Pancreas (tissue), 10 donors: ENCODE measurements at regions not wholly inside any gene's neighbourhood (a gene's known extent, or its start where the extent isn't known, plus 50 kb on each side); places are given as distances from the start of the nearest gene placed in this dataset.

Source experiments
- ATAC-seq, 4 donors: fragments of 200-7000 bp; cut with Tn5 transposase; one replicate each; pipeline versions ENCODE4 v1.8.0 to v1.9.1; 2020; ENCODE audit warnings: mild to moderate bottlenecking in 4 of 4, moderate library complexity in 4 of 4
- DNase-seq, 6 donors: peaks; one replicate each; pipeline ENCODE4 v3.0.0-alpha.2; 2020
- FAIRE-seq: peaks from 2 replicates; lab custom pipeline; 2012; peaks lifted over from hg19 to GRCh38; lab: Jason Lieb, UNC
- H3K27ac ChIP-seq, 4 donors: fragments of 200-600 bp; sonication (generic); 1 replicate in 3 of 4; 2 replicates in 1 of 4; pipeline versions ENCODE4 v1.5.0 to v1.8.0; 2020
- H3K27me3 ChIP-seq, 4 donors: fragments of 200-600 bp; one replicate each; pipeline ENCODE4 v1.8.0; 2021
- H3K36me3 ChIP-seq, 3 donors: fragments of 200-600 bp; sonication (generic) in 1 of 3; one replicate each; pipeline versions ENCODE4 v1.5.0 to v1.8.0; 2020 to 2021
- H3K4me1 ChIP-seq, 3 donors: fragments of 200-600 bp; one replicate each; pipeline ENCODE4 v1.8.0; 2021
- H3K4me3 ChIP-seq, 4 donors: fragments of 200-600 bp; sonication (generic) in 2 of 4; one replicate each; pipeline versions ENCODE4 v1.5.0 to v1.8.0; 2020 to 2021
- H3K9me3 ChIP-seq, 4 donors: fragments of 200-600 bp; one replicate each; pipeline ENCODE4 v1.8.0; 2021
- CTCF ChIP-seq, 4 donors: fragments of 200-600 bp; sonication (generic) in 3 of 4; IDR thresholded peaks; one replicate each; pipeline versions ENCODE4 v1.5.0 to v1.8.0; 2021; ENCODE audit warnings: antibody characterized with exemption in 4 of 4
- WGBS, 2 donors: extraction: QIAGEN DNeasy Blood & Tissue Kit; methylation state at CpG; one replicate each; pipeline ENCODE4 v1.1.7; 2013; 5-methylcytosine and 5-hydroxymethylcytosine counted together
- intact Hi-C, 3 donors: fragments of 100-400 bp; cut with DNase I; formaldehyde crosslinking; loops; one replicate each; pipeline versions ENCODE4 v1.11.1 to v1.14.2; 2022
- donor health status: healthy with polysubstance abuse.
- donor health status: DM: no; HTN: no; CAD: no; lungs with moderate emphysema.
- donor health status: DM: no; HTN: no; CAD: no.
- donor health status: control.
- donor health status: control.
- donor health status: Bipolar disorder and iron deficiency.
- donor health status: DM: yes; HTN: yes; CAD: no.
- donor health status: DM: no; HTN: no; CAD: no.
- donor health status: DM: no; HTN: no; CAD: no.
- donor health status: DM: yes; HTN: yes; CAD: no.

GRCh38 chr5:68435611-68436010, 220.1 kb downstream of the PIK3R1 start:
- Histone ChIP-seq H3K27me3 (no peaks in the 10 kb centered on the region), H3K36me3 (no peaks in the 10 kb centered on the region), H3K9me3 (no peaks in the 10 kb centered on the region), H3K4me3 (no peak overlapping the region), H3K27ac (no peak overlapping the region), H3K4me1 (no peaks in the 10 kb centered on the region)
- 89 to 100% methylated on average over 1 of the region's 1 CpG for WGBS, 2 donors
- no peak for FAIRE-seq
- intact Hi-C loops = no loop called here
- TF ChIP-seq CTCF (IDR thresholded peaks at IDR 0.05) = no peak
- DNase-seq = no peak
- ATAC-seq = peak in 1 of 4 donors; percentile 42

GRCh38 chr5:68436686-68437520, 221.3 kb downstream of the PIK3R1 start:
- 52 to 53% methylated on average over 3 of the region's 3 CpGs for WGBS, 2 donors
- ATAC-seq = no peak
- intact Hi-C loops = no loop called here

GRCh38 chr5:68438876-68439275, 223.3 kb downstream of the PIK3R1 start:
- 32 to 34% methylated on average over 1 of the region's 1 CpG for WGBS, 2 donors
- no peak for TF ChIP-seq CTCF (IDR thresholded peaks at IDR 0.05)
- Histone ChIP-seq H3K4me1 (no peaks in the 10 kb centered on the region), H3K4me3 (no peak overlapping the region), H3K27ac (no peak overlapping the region), H3K36me3 (no peaks in the 10 kb centered on the region), H3K9me3 (no peaks in the 10 kb centered on the region), H3K27me3 (no peaks in the 10 kb centered on the region)
- intact Hi-C loops = no loop called here
- no peak for DNase-seq
- ATAC-seq = no peak
- no peak for FAIRE-seq

More at GRCh38 chr5:68436686-68437520, 221.3 kb downstream of the PIK3R1 start:
- Histone ChIP-seq H3K27ac (no peak overlapping the region), H3K4me1 (no peaks in the 10 kb centered on the region), H3K9me3 (no peaks in the 10 kb centered on the region), H3K27me3 (no peaks in the 10 kb centered on the region), H3K4me3 (no peak overlapping the region), H3K36me3 (no peaks in the 10 kb centered on the region)
- DNase-seq (no peak), FAIRE-seq (no peak)
- no peak for TF ChIP-seq CTCF (IDR thresholded peaks at IDR 0.05)

GRCh38 chr5:68440245-68440644, 224.7 kb downstream of the PIK3R1 start:
- Histone ChIP-seq H3K27ac (no peak overlapping the region), H3K4me3 (no peak overlapping the region), H3K4me1 (peaks cover 0 to 8% (median 0%) of the 10 kb centered on the region in 3 donors), H3K9me3 (no peaks in the 10 kb centered on the region), H3K27me3 (no peaks in the 10 kb centered on the region), H3K36me3 (no peaks in the 10 kb centered on the region)
- FAIRE-seq (no peak), ATAC-seq (no peak), DNase-seq (no peak)
- no peak for TF ChIP-seq CTCF (IDR thresholded peaks at IDR 0.05)
- WGBS, 2 donors = 88 to 95% methylated on average over 2 of the region's 2 CpGs
- intact Hi-C loops = no loop called here

GRCh38 chr5:68440651-68441050, 225.1 kb downstream of the PIK3R1 start:
- Histone ChIP-seq H3K4me1 (peaks cover 0 to 8% (median 0%) of the 10 kb centered on the region in 3 donors), H3K36me3 (no peaks in the 10 kb centered on the region), H3K27ac (no peak overlapping the region), H3K9me3 (no peaks in the 10 kb centered on the region), H3K27me3 (no peaks in the 10 kb centered on the region), H3K4me3 (no peak overlapping the region)
- DNase-seq (no peak), FAIRE-seq (no peak), ATAC-seq (no peak)
- intact Hi-C loops = no loop called here
- TF ChIP-seq CTCF (IDR thresholded peaks at IDR 0.05) = no peak
